ENCODE measurements at regions not wholly inside any gene's neighbourhood (a gene's known extent, or its start where the extent isn't known, plus 50 kb on each side); places are given as distances from the start of the nearest gene placed in this dataset.

- H4K20me1 ChIP-seq (ENCODE audit: insufficient read depth) = no peaks in the 10 kb centered on the region
- no peak for TF ChIP-seq CTCF (conservative IDR thresholded peaks at IDR 0.05; ENCODE audit: low read depth, low read length)
- no peaks in the 10 kb centered on the region for H3K4me1 ChIP-seq (ENCODE audit: low read depth, poor library complexity, severe bottlenecking)
- no peak overlapping the region for H3K27ac ChIP-seq
- no peak overlapping the region for H3K4me2 ChIP-seq
- no peaks in the 10 kb centered on the region for H3K79me2 ChIP-seq (ENCODE audit: insufficient read depth, low read depth)
- H3K4me3 ChIP-seq (IDR thresholded peaks at IDR 0.05; ENCODE audit: insufficient read depth, low read depth, low read length) = no peak overlapping the region
- H3K27me3 ChIP-seq (ENCODE audit: insufficient read depth, low read depth) = no peaks in the 10 kb centered on the region
- H2AFZ ChIP-seq (ENCODE audit: low read depth) = no peak overlapping the region
- no peaks in the 10 kb centered on the region for H3K36me3 ChIP-seq (ENCODE audit: insufficient read depth)
- no peak overlapping the region for H3K9ac ChIP-seq
These were observed 187.4 kb downstream of the ERCC6L2 start for GRCh38 chr9:96062854-96063253.

- no peaks in the 10 kb centered on the region for H4K20me1 ChIP-seq (ENCODE audit: insufficient read depth)
- no peaks in the 10 kb centered on the region for H3K27me3 ChIP-seq (ENCODE audit: insufficient read depth, low read depth)
- H3K4me2 ChIP-seq = no peak overlapping the region
- H3K27ac ChIP-seq = no peak overlapping the region
- H3K9ac ChIP-seq = no peak overlapping the region
- H2AFZ ChIP-seq (ENCODE audit: low read depth) = no peak overlapping the region
- no peak overlapping the region for H3K4me3 ChIP-seq (IDR thresholded peaks at IDR 0.05; ENCODE audit: insufficient read depth, low read depth, low read length)
- no peaks in the 10 kb centered on the region for H3K79me2 ChIP-seq (ENCODE audit: insufficient read depth, low read depth)
- H3K36me3 ChIP-seq (ENCODE audit: insufficient read depth) = no peaks in the 10 kb centered on the region
- no peak for TF ChIP-seq CTCF (conservative IDR thresholded peaks at IDR 0.05; ENCODE audit: low read depth, low read length)
- H3K4me1 ChIP-seq (ENCODE audit: low read depth, poor library complexity, severe bottlenecking) = no peaks in the 10 kb centered on the region
These were observed 186.5 kb downstream of the ERCC6L2 start for GRCh38 chr9:96062031-96062430.

GRCh38 chr9:96061293-96061987, 185.9 kb downstream of the ERCC6L2 start:
- no peak overlapping the region for H2AFZ ChIP-seq (ENCODE audit: low read depth)
- no peaks in the 10 kb centered on the region for H3K27me3 ChIP-seq (ENCODE audit: insufficient read depth, low read depth)
- no peaks in the 10 kb centered on the region for H3K36me3 ChIP-seq (ENCODE audit: insufficient read depth)
- H3K4me2 ChIP-seq = no peak overlapping the region
- no peak overlapping the region for H3K9ac ChIP-seq
- no peak overlapping the region for H3K4me3 ChIP-seq (IDR thresholded peaks at IDR 0.05; ENCODE audit: insufficient read depth, low read depth, low read length)
- TF ChIP-seq CTCF (conservative IDR thresholded peaks at IDR 0.05; ENCODE audit: low read depth, low read length) = peak; percentile 19; the same call in 1 of the 2 replicates
- no peaks in the 10 kb centered on the region for H3K4me1 ChIP-seq (ENCODE audit: low read depth, poor library complexity, severe bottlenecking)
- H4K20me1 ChIP-seq (ENCODE audit: insufficient read depth) = no peaks in the 10 kb centered on the region
- H3K79me2 ChIP-seq (ENCODE audit: insufficient read depth, low read depth) = no peaks in the 10 kb centered on the region
- H3K27ac ChIP-seq = no peak overlapping the region

- Histone ChIP-seq H3K27ac (no peak overlapping the region), H3K9ac (no peak overlapping the region), H4K20me1 (ENCODE audit: insufficient read depth) (no peaks in the 10 kb centered on the region), H3K4me2 (no peak overlapping the region), H3K27me3 (ENCODE audit: insufficient read depth, low read depth) (no peaks in the 10 kb centered on the region), H3K36me3 (ENCODE audit: insufficient read depth) (no peaks in the 10 kb centered on the region), H3K4me3 (IDR thresholded peaks at IDR 0.05; ENCODE audit: insufficient read depth, low read depth, low read length) (no peak overlapping the region), H3K4me1 (ENCODE audit: low read depth, poor library complexity, severe bottlenecking) (no peaks in the 10 kb centered on the region), H2AFZ (ENCODE audit: low read depth) (no peak overlapping the region), H3K79me2 (ENCODE audit: insufficient read depth, low read depth) (no peaks in the 10 kb centered on the region)
- no peak for TF ChIP-seq CTCF (conservative IDR thresholded peaks at IDR 0.05; ENCODE audit: low read depth, low read length)
These were observed 182.7 kb downstream of the ERCC6L2 start for GRCh38 chr9:96058218-96058617.

All from KMS-11 (cell line).